Right lobe of liver (tissue), 4 donors: ENCODE measurements at regions not wholly inside any gene's neighbourhood (a gene's known extent, or its start where the extent isn't known, plus 50 kb on each side); places are given as distances from the start of the nearest gene placed in this dataset.

Experiments
- POLR2A ChIP-seq: fragments of 450-650 bp; IDR thresholded peaks from one replicate; pipeline ENCODE4 v1.6.1; 2017; ENCODE audit warnings: antibody characterized with exemption, mild to moderate bottlenecking
- TF ChIP-seq, protein P1 (sequence below), 4 donors: fragments of 200-600 bp in 3 of 4; fragments of 450-650 bp in 1 of 4; IDR thresholded peaks; one replicate each; pipeline versions ENCODE4 v1.5.1 to v1.8.0; 2016 to 2022; ENCODE audit warnings: antibody characterized with exemption in 4 of 4, mild to moderate bottlenecking in 2 of 4
- donor health status: DM: no; HTN: no; CAD: no.
- donor health status: DM: no; HTN: no; CAD: no.
- donor health status: DM: no; HTN: yes; CAD: no.

DNA sequence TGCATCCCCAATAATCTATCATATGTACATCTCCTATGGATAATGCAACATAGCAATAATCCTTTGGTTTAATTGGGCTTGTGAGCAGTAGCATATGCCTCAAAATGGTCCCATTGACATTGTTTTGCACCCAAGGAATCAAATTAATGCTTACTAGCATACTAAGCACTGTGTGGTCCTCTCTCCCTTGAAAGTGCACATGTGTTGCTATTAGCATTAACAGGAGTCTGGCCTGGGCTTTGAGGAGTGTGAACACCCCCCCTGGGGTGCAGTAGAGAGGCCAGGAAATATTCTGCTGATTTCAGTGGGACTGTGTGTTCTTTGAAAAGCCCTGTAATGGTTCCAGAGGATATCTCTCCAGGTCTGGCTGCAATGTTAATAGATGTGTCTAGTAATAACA, 1148.4 kb downstream of the VRK1 start:
- TF ChIP-seq, protein P1, sequence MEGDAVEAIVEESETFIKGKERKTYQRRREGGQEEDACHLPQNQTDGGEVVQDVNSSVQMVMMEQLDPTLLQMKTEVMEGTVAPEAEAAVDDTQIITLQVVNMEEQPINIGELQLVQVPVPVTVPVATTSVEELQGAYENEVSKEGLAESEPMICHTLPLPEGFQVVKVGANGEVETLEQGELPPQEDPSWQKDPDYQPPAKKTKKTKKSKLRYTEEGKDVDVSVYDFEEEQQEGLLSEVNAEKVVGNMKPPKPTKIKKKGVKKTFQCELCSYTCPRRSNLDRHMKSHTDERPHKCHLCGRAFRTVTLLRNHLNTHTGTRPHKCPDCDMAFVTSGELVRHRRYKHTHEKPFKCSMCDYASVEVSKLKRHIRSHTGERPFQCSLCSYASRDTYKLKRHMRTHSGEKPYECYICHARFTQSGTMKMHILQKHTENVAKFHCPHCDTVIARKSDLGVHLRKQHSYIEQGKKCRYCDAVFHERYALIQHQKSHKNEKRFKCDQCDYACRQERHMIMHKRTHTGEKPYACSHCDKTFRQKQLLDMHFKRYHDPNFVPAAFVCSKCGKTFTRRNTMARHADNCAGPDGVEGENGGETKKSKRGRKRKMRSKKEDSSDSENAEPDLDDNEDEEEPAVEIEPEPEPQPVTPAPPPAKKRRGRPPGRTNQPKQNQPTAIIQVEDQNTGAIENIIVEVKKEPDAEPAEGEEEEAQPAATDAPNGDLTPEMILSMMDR (IDR thresholded peaks at IDR 0.05) = no peak
- TF ChIP-seq POLR2A = no peak
